Sigmoid colon (tissue), 4 donors: ENCODE measurements at regions not wholly inside any gene's neighbourhood (a gene's known extent, or its start where the extent isn't known, plus 50 kb on each side); places are given as distances from the start of the nearest gene placed in this dataset.

Experiments used
- POLR2A ChIP-seq, 2 donors: fragments of 450-650 bp; IDR thresholded peaks; one replicate each; pipeline ENCODE4 v1.6.1; 2016; ENCODE audit warnings: antibody characterized with exemption in 2 of 2, mild to moderate bottlenecking in 2 of 2, moderate library complexity in 2 of 2
- POLR2AphosphoS5 ChIP-seq, 4 donors: sonication (generic); formaldehyde crosslinking; IDR thresholded peaks; one replicate each; pipeline ENCODE4 v1.6.1; 2017; ENCODE audit warnings: antibody characterized with exemption in 4 of 4
- TF ChIP-seq, protein P1 (sequence below), 4 experiments: fragments of 450-650 bp in 3 of 4; fragments of 200-600 bp in 1 of 4; IDR thresholded peaks; one replicate each; pipeline ENCODE4 v1.5.1; 2016 to 2019; ENCODE audit warnings: antibody characterized with exemption in 4 of 4, mild to moderate bottlenecking in 3 of 4, moderate library complexity in 2 of 4

DNA sequence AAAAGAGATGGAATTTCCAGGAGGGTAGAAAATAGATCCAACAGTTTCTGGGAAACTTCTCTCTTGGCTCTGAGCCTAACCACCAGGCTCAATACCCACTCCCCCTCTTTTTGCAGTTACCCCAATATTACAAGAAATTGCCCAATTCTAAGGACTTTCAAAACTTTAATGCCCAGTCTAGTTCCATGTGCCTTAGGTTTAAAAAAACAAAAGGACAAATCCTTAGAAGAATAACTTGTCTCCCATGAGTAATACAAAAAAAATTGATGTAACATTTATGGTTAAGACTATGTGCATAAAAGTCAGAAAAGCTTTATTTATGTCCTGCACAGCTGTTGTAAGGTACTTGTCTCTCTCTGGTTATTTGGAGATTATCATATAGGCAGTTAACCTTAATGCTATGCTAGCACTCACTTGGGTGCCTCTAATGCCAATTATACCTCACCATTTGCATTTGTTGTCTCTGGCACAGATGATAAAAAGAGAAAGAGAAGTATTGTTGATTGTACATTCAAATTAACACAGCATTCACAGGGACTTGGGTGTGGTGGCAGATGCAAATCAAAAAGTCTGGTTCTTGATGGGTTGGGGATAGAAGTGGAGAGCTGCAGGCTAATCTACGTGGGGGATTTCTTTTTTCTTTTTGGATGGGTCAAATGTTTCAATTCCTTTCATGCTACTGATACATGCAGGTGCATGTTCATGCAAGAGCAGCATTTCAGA, 159.4 kb downstream of the PIK3R1 start:
- TF ChIP-seq POLR2A (IDR thresholded peaks at IDR 0.05) (no peak), POLR2AphosphoS5 (IDR thresholded peaks at IDR 0.05) (no peak)
- TF ChIP-seq, protein P1, sequence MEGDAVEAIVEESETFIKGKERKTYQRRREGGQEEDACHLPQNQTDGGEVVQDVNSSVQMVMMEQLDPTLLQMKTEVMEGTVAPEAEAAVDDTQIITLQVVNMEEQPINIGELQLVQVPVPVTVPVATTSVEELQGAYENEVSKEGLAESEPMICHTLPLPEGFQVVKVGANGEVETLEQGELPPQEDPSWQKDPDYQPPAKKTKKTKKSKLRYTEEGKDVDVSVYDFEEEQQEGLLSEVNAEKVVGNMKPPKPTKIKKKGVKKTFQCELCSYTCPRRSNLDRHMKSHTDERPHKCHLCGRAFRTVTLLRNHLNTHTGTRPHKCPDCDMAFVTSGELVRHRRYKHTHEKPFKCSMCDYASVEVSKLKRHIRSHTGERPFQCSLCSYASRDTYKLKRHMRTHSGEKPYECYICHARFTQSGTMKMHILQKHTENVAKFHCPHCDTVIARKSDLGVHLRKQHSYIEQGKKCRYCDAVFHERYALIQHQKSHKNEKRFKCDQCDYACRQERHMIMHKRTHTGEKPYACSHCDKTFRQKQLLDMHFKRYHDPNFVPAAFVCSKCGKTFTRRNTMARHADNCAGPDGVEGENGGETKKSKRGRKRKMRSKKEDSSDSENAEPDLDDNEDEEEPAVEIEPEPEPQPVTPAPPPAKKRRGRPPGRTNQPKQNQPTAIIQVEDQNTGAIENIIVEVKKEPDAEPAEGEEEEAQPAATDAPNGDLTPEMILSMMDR (IDR thresholded peaks at IDR 0.05) = no peak
